GM23338 (cell line): ENCODE measurements at regions not wholly inside any gene's neighbourhood (a gene's known extent, or its start where the extent isn't known, plus 50 kb on each side); places are given as distances from the start of the nearest gene placed in this dataset.

Source experiments
- ATAC-seq: fragments of 200-7000 bp; cut with Tn5 transposase; 3 replicates; pipeline ENCODE4 v1.9.1; 2020
- DNase-seq: peaks from one replicate; pipeline ENCODE4 v3.0.0-alpha.2; 2015; ENCODE audit warnings: low spot score
- H2AFZ ChIP-seq: fragments of 200-600 bp; sonication (generic); 2 replicates; pipeline ENCODE4 v1.8.0; 2016; ENCODE audit warnings: antibody characterized with exemption, mild to moderate bottlenecking, moderate library complexity
- H3F3A ChIP-seq: fragments of 200-600 bp; sonication (generic); replicated peaks from 2 replicates; pipeline ENCODE4 v1.8.0; 2017; ENCODE audit warnings: antibody characterized with exemption, mixed run types, low read depth
- H3K27ac ChIP-seq: fragments of 200-600 bp; sonication (generic); 2 replicates; pipeline ENCODE4 v1.6.1; 2016; ENCODE audit warnings: low read depth
- H3K27me3 ChIP-seq: fragments of 200-600 bp; sonication (generic); 2 replicates; pipeline ENCODE4 v1.8.0; 2016; ENCODE audit warnings: mild to moderate bottlenecking, mixed run types, moderate library complexity; ENCODE audit not compliant: insufficient read depth
- H3K36me3 ChIP-seq: fragments of 200-600 bp; sonication (generic); 2 replicates; pipeline ENCODE4 v1.8.0; 2016; ENCODE audit warnings: mild to moderate bottlenecking; ENCODE audit not compliant: insufficient read depth
- H3K4me1 ChIP-seq: fragments of 200-600 bp; sonication (generic); 2 replicates; pipeline ENCODE4 v1.8.0; 2016; ENCODE audit warnings: mild to moderate bottlenecking, moderate library complexity; ENCODE audit not compliant: insufficient read depth
- H3K4me2 ChIP-seq: fragments of 200-600 bp; sonication (generic); 2 replicates; pipeline ENCODE4 v1.7.1; 2017; ENCODE audit warnings: mixed run types
- H3K4me3 ChIP-seq: fragments of 200-600 bp; sonication (generic); 2 replicates; pipeline ENCODE4 v1.6.1; 2016; ENCODE audit warnings: mixed run types
- H3K79me2 ChIP-seq: fragments of 200-600 bp; sonication (generic); replicated peaks from 2 replicates; pipeline ENCODE4 v1.8.0; 2017; ENCODE audit warnings: mild to moderate bottlenecking; ENCODE audit not compliant: insufficient read depth
- H3K9me2 ChIP-seq: fragments of 200-600 bp; sonication (generic); 2 replicates; pipeline ENCODE4 v1.8.0; 2017; ENCODE audit not compliant: insufficient read depth
- H4K20me1 ChIP-seq: fragments of 200-600 bp; sonication (generic); replicated peaks from 2 replicates; pipeline ENCODE4 v1.8.0; 2017; ENCODE audit warnings: mild to moderate bottlenecking; ENCODE audit not compliant: insufficient read depth
- H3K27ac Mint-ChIP-seq: 2 replicates; pipeline ENCODE4 v1.8.0; 2020; ENCODE audit warnings: inconsistent platforms, mild to moderate bottlenecking, moderate library complexity, mixed read lengths
- H3K27me3 Mint-ChIP-seq: 3 replicates; pipeline ENCODE4 v1.8.0; 2022; ENCODE audit warnings: low read depth, mild to moderate bottlenecking, moderate library complexity, mixed read lengths, inconsistent platforms; ENCODE audit not compliant: insufficient read depth, poor library complexity
- H3K36me3 Mint-ChIP-seq: 3 replicates; pipeline ENCODE4 v1.8.0; 2021; ENCODE audit warnings: low read depth, mild to moderate bottlenecking, inconsistent platforms, moderate library complexity, mixed read lengths
- H3K4me1 Mint-ChIP-seq: 3 replicates; pipeline ENCODE4 v1.8.0; 2020; ENCODE audit warnings: mild to moderate bottlenecking, inconsistent platforms, mixed read lengths
- H3K4me3 Mint-ChIP-seq: 3 replicates; pipeline ENCODE4 v1.8.0; 2021; ENCODE audit warnings: moderate library complexity, mild to moderate bottlenecking, inconsistent platforms, mixed read lengths
- H3K9me3 Mint-ChIP-seq: 3 replicates; pipeline ENCODE4 v1.8.0; 2020; ENCODE audit warnings: moderate library complexity, mild to moderate bottlenecking, inconsistent platforms, mixed read lengths
- CTCF ChIP-seq, 2 experiments: fragments of 200-600 bp in 1 of 2; sonication (generic) in 1 of 2; conservative IDR thresholded peaks; 2 replicates each; pipeline versions ENCODE4 v1.5.1 to v1.6.1; 2016 to 2017; ENCODE audit warnings: antibody characterized with exemption in 2 of 2, low read depth in 2 of 2, mild to moderate bottlenecking in 2 of 2, moderate library complexity in 1 of 2
- ETS1 ChIP-seq: IDR thresholded peaks from 2 replicates; pipeline ENCODE4 v1.6.1; 2016; ENCODE audit warnings: antibody characterized with exemption
- EZH2 ChIP-seq: fragments of 200-600 bp; sonication (generic); IDR thresholded peaks from one replicate; pipeline ENCODE4 v1.8.0; 2017; ENCODE audit warnings: antibody characterized with exemption, mild to moderate bottlenecking, low read depth; ENCODE audit not compliant: unreplicated experiment
- EZH2phosphoT487 ChIP-seq: fragments of 200-600 bp; sonication (generic); IDR thresholded peaks from one replicate; pipeline ENCODE4 v1.8.1; 2018; ENCODE audit warnings: antibody characterized with exemption; ENCODE audit not compliant: unreplicated experiment
- REST ChIP-seq: IDR thresholded peaks from one replicate; pipeline ENCODE4 v1.6.1; 2018; ENCODE audit warnings: antibody characterized with exemption; ENCODE audit not compliant: unreplicated experiment
- STAT1 ChIP-seq: IDR thresholded peaks from one replicate; pipeline ENCODE4 v1.6.1; 2016; ENCODE audit warnings: antibody characterized with exemption; ENCODE audit not compliant: unreplicated experiment
- ZNF331 ChIP-seq: fragments of 250-450 bp; sonication (Bioruptor Pico); IDR thresholded peaks from 2 replicates; pipeline ENCODE4 v1.5.0; 2020; ENCODE audit warnings: low read depth, mild to moderate bottlenecking, moderate library complexity
- ZNF462 ChIP-seq: fragments of 250-450 bp; sonication (Bioruptor Pico); IDR thresholded peaks from 2 replicates; pipeline ENCODE4 v1.5.0; 2020; ENCODE audit warnings: mild to moderate bottlenecking, moderate library complexity

GRCh38 chr15:62769604-62770003, 272.9 kb upstream of the TPM1 start (continued):
- TF ChIP-seq ZNF462 (CRISPR knock-in tag) (no peak), STAT1 (no peak)

- Mint-ChIP-seq H3K9me3 (no peaks in the 10 kb centered on the region), H3K4me1 (no peaks in the 10 kb centered on the region; the same call in 1 of the 3 replicates), H3K27me3 (peaks cover 4% of the 10 kb centered on the region), H3K36me3 (peaks cover 7% of the 10 kb centered on the region; the same call in 2 of the 3 replicates), H3K4me3 (no peak overlapping the region), H3K27ac (no peak overlapping the region)
- Histone ChIP-seq H3K4me2 (no peak overlapping the region), H3F3A (no peaks in the 10 kb centered on the region), H3K79me2 (no peaks in the 10 kb centered on the region), H3K4me1 (no peaks in the 10 kb centered on the region), H3K27me3 (no peaks in the 10 kb centered on the region), H2AFZ (no peak overlapping the region), H3K4me3 (no peak overlapping the region), H3K9me2 (no peaks in the 10 kb centered on the region), H3K36me3 (0 out of 2 replicates have a peak, but pooled peaks cover 4% of the 10 kb centered on the region), H3K27ac (no peak overlapping the region), H4K20me1 (no peaks in the 10 kb centered on the region)
- no peak for ATAC-seq
- DNase-seq: no peak
- TF ChIP-seq EZH2phosphoT487: no peak
- TF ChIP-seq EZH2: no peak
- TF ChIP-seq REST: no peak
- TF ChIP-seq CTCF (conservative IDR thresholded peaks at IDR 0.05; ENCODE audit: low read depth in 2 of 2): no peak
- TF ChIP-seq ETS1: no peak
- no peak for TF ChIP-seq STAT1
- no peak for TF ChIP-seq ZNF331
Measured at GRCh38 chr15:62770111-62770660, 272.4 kb upstream of the TPM1 start.
